HUES64 (cell line): ENCODE measurements at regions not wholly inside any gene's neighbourhood (a gene's known extent, or its start where the extent isn't known, plus 50 kb on each side); places are given as distances from the start of the nearest gene placed in this dataset.
"Not testable (repeated sequence)": the region's sequence is repeated elsewhere in the genome, so short reads cannot be mapped to it uniquely, and the experiment has no call there.

Source experiments
- H3K27ac ChIP-seq: 2 replicates; pipeline ENCODE4 v1.7.0; 2013; ENCODE audit warnings: low read depth, low read length, inconsistent platforms
- H3K27me3 ChIP-seq: 2 replicates; pipeline ENCODE4 v1.6.1; 2013; ENCODE audit warnings: mild to moderate bottlenecking, low read length; ENCODE audit not compliant: insufficient read depth
- H3K36me3 ChIP-seq: 2 replicates; pipeline ENCODE4 v1.6.1; 2013; ENCODE audit warnings: mild to moderate bottlenecking, low read length; ENCODE audit not compliant: insufficient read depth
- H3K4me1 ChIP-seq: 2 replicates; pipeline ENCODE4 v1.6.1; 2013; ENCODE audit warnings: mild to moderate bottlenecking, low read length, moderate library complexity; ENCODE audit not compliant: insufficient read depth
- H3K4me3 ChIP-seq: 2 replicates; pipeline ENCODE4 v1.5.1; 2013; ENCODE audit warnings: mild to moderate bottlenecking, low read length, moderate library complexity
- H3K9ac ChIP-seq: 2 replicates; pipeline ENCODE4 v1.6.1; 2013; ENCODE audit warnings: mild to moderate bottlenecking, low read depth, low read length
- H3K9me3 ChIP-seq: 2 replicates; pipeline ENCODE4 v1.6.1; 2013; ENCODE audit warnings: low read depth, low read length; ENCODE audit not compliant: insufficient read depth
- WGBS: fragments of 150-250, 120-280 bp; methylation state at CpG from one replicate; pipeline ENCODE4 v1.1.7; 2013; ENCODE audit warnings: missing lambda C conversion rate; 5-methylcytosine and 5-hydroxymethylcytosine counted together

GRCh38 chr22:25397616-25398015 lies 166.9 kb upstream of the GRK3 start:
- WGBS: 94% methylated on average over 3 of the region's 3 CpGs
- Histone ChIP-seq H3K4me1 (0 out of 2 replicates have a peak, but pooled peaks cover 2% of the 10 kb centered on the region), H3K9me3 (no peaks in the 10 kb centered on the region), H3K4me3 (no peak overlapping the region), H3K36me3 (no peaks in the 10 kb centered on the region), H3K27me3 (no peaks in the 10 kb centered on the region), H3K9ac (no peak overlapping the region), H3K27ac (no peak overlapping the region)

DNA sequence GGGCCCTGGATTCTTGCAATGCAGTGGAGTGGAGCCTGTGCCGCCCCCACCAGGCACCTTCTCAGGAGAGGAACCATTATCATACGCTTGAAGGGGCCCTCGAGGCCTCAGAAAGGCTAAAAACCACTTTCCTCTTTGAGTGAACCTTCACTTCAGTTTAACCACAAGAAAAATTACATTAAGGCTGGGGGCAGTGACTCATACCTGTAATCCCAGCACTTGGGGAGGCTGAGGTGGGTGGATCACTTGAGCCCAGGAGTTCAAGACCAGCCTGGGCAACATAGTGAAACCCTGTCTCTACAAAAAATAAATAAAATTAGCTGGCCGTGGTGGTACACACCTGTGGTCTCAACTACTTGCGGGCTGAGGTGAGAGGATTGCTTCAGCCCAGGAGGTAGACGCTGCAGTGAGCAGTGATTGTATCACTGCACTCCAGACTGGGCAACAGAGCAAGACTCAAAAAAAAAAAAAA lies 165.8 kb upstream of the GRK3 start:
- not testable (repeated sequence) for H3K36me3 ChIP-seq, H3K4me3 ChIP-seq, H3K27ac ChIP-seq, H3K4me1 ChIP-seq, H3K27me3 ChIP-seq, H3K9me3 ChIP-seq, H3K9ac ChIP-seq
- 94% methylated on average over 6 of the region's 6 CpGs for WGBS

DNA sequence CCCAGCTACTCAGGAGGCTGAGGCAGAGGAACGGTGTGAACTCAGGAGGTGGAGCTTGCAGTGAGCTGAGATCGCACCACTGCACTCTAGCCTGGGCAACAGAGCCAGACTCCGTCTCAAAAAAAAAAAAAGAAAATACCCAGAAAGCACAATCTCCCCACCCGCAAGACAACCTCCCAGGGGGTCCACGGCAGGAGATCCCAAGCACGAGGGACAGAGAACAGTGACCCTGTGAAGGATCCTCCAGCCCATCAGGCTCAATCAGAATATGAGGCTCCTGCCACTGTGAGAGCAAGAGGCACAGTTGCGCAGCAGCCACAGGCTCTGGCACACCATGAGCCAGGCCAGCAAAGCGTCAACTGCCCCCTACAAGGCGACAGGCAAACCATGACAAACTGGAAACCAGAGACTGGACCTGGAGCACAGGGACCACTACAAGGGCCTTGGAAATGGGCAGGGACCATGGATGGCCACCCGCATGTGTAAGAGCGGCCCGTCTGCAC lies 164.8 kb upstream of the GRK3 start:
- 90% methylated on average over 12 of the region's 12 CpGs for WGBS
- H3K9ac ChIP-seq: no peak overlapping the region

DNA sequence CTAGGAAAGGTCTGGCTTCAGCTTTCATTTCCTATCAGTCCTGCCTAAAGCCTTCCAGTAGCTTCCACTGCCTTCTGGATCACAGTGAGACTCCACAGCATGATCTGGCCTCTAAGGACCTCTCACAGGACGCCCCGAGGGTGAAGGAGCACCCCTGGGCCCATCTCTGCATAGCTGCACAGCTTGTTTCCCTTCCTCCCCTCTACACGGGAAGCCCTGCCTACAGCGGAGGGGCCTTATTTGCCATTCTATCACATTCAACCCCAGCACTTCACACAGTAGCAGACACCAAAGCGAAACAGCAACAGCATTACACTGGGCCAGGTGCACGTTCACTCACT lies 162.3 kb upstream of the GRK3 start:
- H3K4me3 ChIP-seq: no peak overlapping the region
- no peak overlapping the region for H3K9ac ChIP-seq
- H3K36me3 ChIP-seq: no peaks in the 10 kb centered on the region
- peaks cover 17% of the 10 kb centered on the region for H3K27me3 ChIP-seq
- 84% methylated on average over 6 of the region's 6 CpGs for WGBS
- H3K4me1 ChIP-seq: peaks cover 18% of the 10 kb centered on the region
- no peaks in the 10 kb centered on the region for H3K9me3 ChIP-seq
- no peak overlapping the region for H3K27ac ChIP-seq

More for the DNA sequence above, 164.8 kb upstream of the GRK3 start:
- Histone ChIP-seq H3K4me3 (no peak overlapping the region), H3K9me3 (no peaks in the 10 kb centered on the region), H3K4me1 (peaks cover 16% of the 10 kb centered on the region), H3K27me3 (peaks cover 5% of the 10 kb centered on the region; the same call in 1 of the 2 replicates), H3K27ac (no peak overlapping the region), H3K36me3 (no peaks in the 10 kb centered on the region)

DNA sequence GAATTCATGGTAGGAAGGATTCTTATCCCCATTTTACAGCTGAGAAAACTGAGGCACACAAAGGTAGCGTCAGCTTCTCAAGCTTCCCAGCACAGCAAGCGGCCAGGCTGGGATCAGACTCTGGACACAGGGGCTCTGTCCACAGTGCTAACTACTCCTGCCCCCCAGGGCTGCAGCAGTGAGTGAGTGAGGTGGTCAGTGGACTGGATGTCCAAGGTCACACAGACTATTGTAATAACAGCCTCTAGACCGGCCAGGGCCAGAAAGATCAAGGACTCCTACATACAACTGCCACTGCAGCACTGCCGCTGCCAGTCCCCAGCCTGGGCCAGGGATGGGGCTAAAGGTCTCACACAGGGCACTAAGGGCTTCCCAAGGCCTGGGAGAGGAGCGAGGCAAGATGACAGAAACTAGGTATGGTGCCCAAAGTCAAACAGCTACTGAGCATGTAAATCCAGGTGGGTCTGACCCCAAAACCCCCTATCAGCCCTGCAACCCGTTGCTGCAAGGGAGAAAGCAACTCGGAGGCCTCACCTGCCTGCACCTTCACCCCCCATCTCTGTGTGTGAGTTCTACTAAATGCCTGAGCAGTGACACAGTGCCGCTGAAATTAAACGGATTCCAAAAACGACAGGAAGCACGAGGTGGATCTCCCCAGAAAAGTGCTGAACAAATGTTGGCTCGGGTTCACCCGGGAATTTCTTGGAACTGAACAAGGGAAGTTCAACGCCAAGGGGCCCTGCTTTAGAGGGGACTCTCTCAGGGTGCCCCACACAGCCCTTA lies 161.8 kb upstream of the GRK3 start:
- 70% methylated on average over 14 of the region's 14 CpGs for WGBS
- H3K9ac ChIP-seq: no peak overlapping the region; the same call in 1 of the 2 replicates

DNA sequence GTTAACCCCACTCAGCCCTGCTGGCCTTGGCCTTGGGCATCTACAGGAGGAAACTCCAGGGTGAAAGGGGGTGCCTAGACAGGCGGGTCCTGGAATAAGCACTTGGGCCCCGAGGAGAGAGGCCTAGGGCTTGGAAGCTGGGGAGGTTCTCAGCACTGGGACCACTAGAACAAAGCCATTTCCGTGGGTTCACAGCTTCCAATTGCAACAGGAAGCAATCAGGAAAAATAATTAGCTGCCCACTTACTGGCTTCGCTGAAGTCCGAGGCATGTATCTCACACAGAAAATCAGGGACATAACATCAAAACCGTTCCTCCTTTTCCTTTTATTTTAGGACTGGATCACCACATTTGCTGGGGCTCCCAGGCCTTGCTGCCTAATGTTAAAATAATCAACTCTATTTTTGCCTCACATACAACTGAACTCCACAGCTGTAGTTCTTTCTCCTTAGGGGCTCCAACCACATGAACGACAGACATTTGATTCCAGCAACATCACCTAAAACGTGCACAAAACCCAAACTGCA lies 161.1 kb upstream of the GRK3 start:
- 57% methylated on average over 8 of the region's 8 CpGs for WGBS
- Histone ChIP-seq H3K9ac (peak overlapping the region; percentile 36; the same call in 1 of the 2 replicates), H3K4me1 (peaks cover 25% of the 10 kb centered on the region)

More for the DNA sequence above, 161.8 kb upstream of the GRK3 start:
- Histone ChIP-seq H3K36me3 (no peaks in the 10 kb centered on the region), H3K27me3 (peaks cover 17% of the 10 kb centered on the region), H3K4me1 (peaks cover 21% of the 10 kb centered on the region), H3K4me3 (peak overlapping the region; percentile 69; the same call in 1 of the 2 replicates), H3K27ac (no peak overlapping the region), H3K9me3 (no peaks in the 10 kb centered on the region)

GRCh38 chr22:25403811-25404471 lies 160.5 kb upstream of the GRK3 start:
- peak overlapping the region; percentile 36; the same call in 1 of the 2 replicates for H3K9ac ChIP-seq
- no peaks in the 10 kb centered on the region for H3K9me3 ChIP-seq
- no peaks in the 10 kb centered on the region for H3K36me3 ChIP-seq
- peaks cover 25% of the 10 kb centered on the region for H3K4me1 ChIP-seq
- peak overlapping the region; percentile 69 for H3K4me3 ChIP-seq
- H3K27ac ChIP-seq: peak overlapping the region; percentile 22; the same call in 1 of the 2 replicates
- peaks cover 17% of the 10 kb centered on the region for H3K27me3 ChIP-seq
- WGBS: 21% methylated on average over 15 of the region's 15 CpGs

More for the DNA sequence above, 161.1 kb upstream of the GRK3 start:
- Histone ChIP-seq H3K27ac (no peak overlapping the region), H3K4me3 (peak overlapping the region; percentile 69), H3K9me3 (no peaks in the 10 kb centered on the region), H3K36me3 (no peaks in the 10 kb centered on the region), H3K27me3 (peaks cover 17% of the 10 kb centered on the region)

DNA sequence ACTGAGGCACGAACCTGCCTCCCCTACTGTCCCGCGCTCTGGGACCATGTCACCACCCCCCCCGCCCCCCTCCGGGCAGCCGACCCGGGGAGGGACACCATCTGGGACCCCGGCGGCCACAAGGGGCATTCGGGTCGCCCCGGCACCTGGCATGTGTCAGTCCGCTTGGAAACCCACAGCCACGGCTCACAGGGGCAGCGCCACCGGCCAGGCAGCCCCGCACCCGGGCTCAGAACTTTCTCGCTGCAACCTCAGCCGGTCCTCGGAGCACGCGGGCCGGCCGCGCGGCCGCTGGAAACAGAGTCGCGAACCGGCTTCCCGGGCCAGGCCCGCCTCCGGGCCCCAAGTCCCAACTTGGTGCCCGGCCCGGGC lies 159.9 kb upstream of the GRK3 start:
- Histone ChIP-seq H3K4me3 (peak overlapping the region; percentile 69), H3K9me3 (no peaks in the 10 kb centered on the region), H3K27ac (no peak overlapping the region), H3K36me3 (no peaks in the 10 kb centered on the region), H3K27me3 (peaks cover 17% of the 10 kb centered on the region), H3K9ac (peak overlapping the region; percentile 68), H3K4me1 (peaks cover 25% of the 10 kb centered on the region)
- WGBS: under 1% methylated on average over 33 of the region's 36 CpGs

GRCh38 chr22:25404928-25405816 lies 159.3 kb upstream of the GRK3 start:
- peaks cover 25% of the 10 kb centered on the region for H3K4me1 ChIP-seq
- H3K4me3 ChIP-seq: peak overlapping the region; percentile 69
- WGBS: 1% methylated on average over 117 of the region's 117 CpGs
- H3K9ac ChIP-seq: peak overlapping the region; percentile 68
- no peaks in the 10 kb centered on the region for H3K9me3 ChIP-seq
- no peaks in the 10 kb centered on the region for H3K36me3 ChIP-seq
- no peak overlapping the region for H3K27ac ChIP-seq
- H3K27me3 ChIP-seq: peaks cover 17% of the 10 kb centered on the region

DNA sequence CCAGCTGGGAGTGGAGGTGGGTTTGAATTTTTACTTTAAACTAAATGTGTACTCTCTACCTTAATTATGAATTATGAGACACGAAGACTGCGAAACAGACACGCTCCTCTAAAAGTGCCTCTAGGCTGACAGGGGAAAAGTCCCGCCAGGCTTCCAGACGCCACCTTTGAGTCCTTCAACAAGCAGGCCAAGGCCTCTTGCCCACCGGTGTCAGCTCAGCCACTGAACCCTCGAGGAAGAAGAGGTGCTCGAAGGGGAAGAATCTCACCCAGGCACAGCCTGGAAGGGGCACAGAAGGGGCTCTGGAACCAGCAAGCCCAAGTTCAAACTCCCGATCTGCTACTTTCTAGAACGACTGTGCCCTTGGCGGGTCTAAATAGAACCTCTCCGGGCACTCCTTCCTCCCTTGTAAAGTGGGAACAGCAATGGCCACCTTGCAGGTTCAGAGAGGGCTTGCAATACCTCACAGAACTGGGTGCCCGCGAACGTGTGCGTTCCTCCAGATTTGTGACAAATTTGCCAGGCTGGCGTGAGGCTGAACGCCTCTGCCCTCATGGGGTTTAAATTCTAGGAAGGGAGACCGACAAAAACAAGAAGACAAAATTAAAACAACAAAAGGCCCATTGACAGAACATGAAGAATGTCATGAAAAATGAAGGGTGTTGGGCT lies 158.5 kb upstream of the GRK3 start:
- Histone ChIP-seq H3K9me3 (no peaks in the 10 kb centered on the region), H3K9ac (no peak overlapping the region), H3K36me3 (no peaks in the 10 kb centered on the region), H3K4me1 (peaks cover 23% of the 10 kb centered on the region), H3K4me3 (peak overlapping the region; percentile 69), H3K27me3 (peaks cover 17% of the 10 kb centered on the region), H3K27ac (no peak overlapping the region)
- 86% methylated on average over 18 of the region's 19 CpGs for WGBS
